ENCODE measurements at regions not wholly inside any gene's neighbourhood (a gene's known extent, or its start where the extent isn't known, plus 50 kb on each side); places are given as distances from the start of the nearest gene placed in this dataset.
"Not testable (repeated sequence)": the region's sequence is repeated elsewhere in the genome, so short reads cannot be mapped to it uniquely, and the experiment has no call there.

DNA sequence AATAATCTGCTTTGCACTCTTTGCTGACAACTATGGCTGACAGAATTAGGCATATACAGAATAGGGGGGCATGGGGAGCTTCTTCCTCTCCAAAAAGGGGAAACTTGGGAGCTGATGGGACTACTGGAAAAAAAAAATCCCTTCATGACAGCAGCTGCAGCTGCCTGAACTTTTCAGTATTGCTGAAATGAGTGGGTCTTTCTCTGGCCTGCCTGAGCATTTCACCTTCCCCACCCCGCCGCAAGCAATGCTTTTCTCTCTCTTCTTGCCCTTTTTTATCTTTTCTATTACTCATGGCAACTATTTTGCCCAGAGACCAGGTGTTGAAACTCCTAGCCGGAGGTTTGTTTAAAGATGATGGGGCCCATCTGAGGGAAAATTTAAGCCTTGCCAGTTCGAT, 244.9 kb downstream of the SEMA3D start:
- Histone ChIP-seq H3K4me3 (ENCODE audit: low read depth in 1 of 3, low read length in 3 of 3) (no peak overlapping the region), H3K27ac (ENCODE audit: low read depth in 1 of 3, low read length in 2 of 3) (no peak overlapping the region), H3K4me1 (ENCODE audit: control insufficient read depth in 3 of 3, insufficient read depth in 2 of 3, low read depth in 1 of 3, low read length in 2 of 3) (no peaks in the 10 kb centered on the region), H3K9me3 (ENCODE audit: control insufficient read depth in 2 of 2, insufficient read depth in 1 of 2, low read depth in 1 of 2, low read length in 1 of 2) (no peaks in the 10 kb centered on the region), H3K36me3 (ENCODE audit: control insufficient read depth in 3 of 3, insufficient read depth in 2 of 3, low read depth in 1 of 3, low read length in 3 of 3) (no peaks in the 10 kb centered on the region), H3K27me3 (ENCODE audit: control insufficient read depth in 3 of 3, insufficient read depth in 3 of 3, low read length in 3 of 3) (no peaks in the 10 kb centered on the region)
- FAIRE-seq (no peak), DNase-seq (no peak)
- WGBS, 3 donors: 68 to 85% (median 81%) methylated on average over 4 of the region's 4 CpGs

DNA sequence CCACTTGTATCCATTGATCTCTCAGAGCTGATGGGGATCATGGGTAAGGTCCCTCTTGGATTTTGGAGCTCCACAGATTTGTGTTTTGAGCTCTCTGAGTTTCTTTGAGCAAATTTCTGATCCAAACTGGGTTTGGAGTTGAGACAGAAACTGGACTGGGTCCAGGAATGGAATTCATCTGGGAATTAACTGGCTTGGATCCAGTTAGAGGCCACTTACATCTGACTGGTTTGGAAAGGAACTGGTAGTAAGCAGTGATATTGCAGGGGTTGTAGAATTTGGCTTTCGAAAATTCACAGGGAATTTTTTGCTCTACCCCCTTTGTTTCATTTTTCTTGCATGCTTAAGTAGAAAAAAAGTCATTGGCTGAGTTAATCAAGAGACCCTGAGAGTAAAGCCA, 245.6 kb downstream of the SEMA3D start:
- FAIRE-seq (no peak), DNase-seq (no peak)
- Histone ChIP-seq H3K4me3 (ENCODE audit: low read depth in 1 of 3, low read length in 3 of 3) (no peak overlapping the region), H3K36me3 (ENCODE audit: control insufficient read depth in 3 of 3, insufficient read depth in 2 of 3, low read depth in 1 of 3, low read length in 3 of 3) (no peaks in the 10 kb centered on the region), H3K9me3 (ENCODE audit: control insufficient read depth in 2 of 2, insufficient read depth in 1 of 2, low read depth in 1 of 2, low read length in 1 of 2) (no peaks in the 10 kb centered on the region), H3K27ac (ENCODE audit: low read depth in 1 of 3, low read length in 2 of 3) (no peak overlapping the region), H3K4me1 (ENCODE audit: control insufficient read depth in 3 of 3, insufficient read depth in 2 of 3, low read depth in 1 of 3, low read length in 2 of 3) (no peaks in the 10 kb centered on the region), H3K27me3 (ENCODE audit: control insufficient read depth in 3 of 3, insufficient read depth in 3 of 3, low read length in 3 of 3) (no peaks in the 10 kb centered on the region)
- WGBS, 3 donors: 66 to 77% (median 70%) methylated on average over 1 of the region's 1 CpG

DNA sequence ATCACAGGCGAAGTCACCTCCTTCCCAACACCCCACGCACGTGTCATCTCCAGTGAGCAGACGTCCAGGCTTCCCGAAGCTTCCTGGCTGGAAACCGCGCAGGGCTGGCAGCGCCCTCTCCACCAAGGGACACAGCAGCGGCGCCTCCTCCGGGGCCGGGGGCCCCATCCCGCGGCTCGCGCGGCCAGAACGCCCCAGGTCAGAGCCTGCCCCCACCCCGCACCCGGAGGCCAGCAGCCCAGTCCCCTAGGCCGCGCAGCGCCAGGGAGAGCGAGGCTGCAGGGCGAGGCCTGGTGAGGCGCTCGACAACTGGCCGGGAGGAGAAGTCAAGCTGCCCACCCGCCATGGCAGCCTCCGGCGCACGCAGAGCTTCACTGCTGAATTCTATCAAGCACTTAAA, 247.0 kb downstream of the SEMA3D start:
- Histone ChIP-seq H3K27me3 (ENCODE audit: control insufficient read depth in 3 of 3, insufficient read depth in 3 of 3, low read length in 3 of 3) (no peaks in the 10 kb centered on the region), H3K4me1 (ENCODE audit: control insufficient read depth in 3 of 3, insufficient read depth in 2 of 3, low read depth in 1 of 3, low read length in 2 of 3) (no peaks in the 10 kb centered on the region), H3K4me3 (ENCODE audit: low read depth in 1 of 3, low read length in 3 of 3) (no peak overlapping the region), H3K9me3 (ENCODE audit: control insufficient read depth in 2 of 2, insufficient read depth in 1 of 2, low read depth in 1 of 2, low read length in 1 of 2) (no peaks in the 10 kb centered on the region), H3K27ac (ENCODE audit: low read depth in 1 of 3, low read length in 2 of 3) (no peak overlapping the region), H3K36me3 (ENCODE audit: control insufficient read depth in 3 of 3, insufficient read depth in 2 of 3, low read depth in 1 of 3, low read length in 3 of 3) (no peaks in the 10 kb centered on the region)
- DNase-seq: no peak
- FAIRE-seq: no peak
- 92 to 97% (median 94%) methylated on average over 32 of the region's 32 CpGs for WGBS, 3 donors

DNA sequence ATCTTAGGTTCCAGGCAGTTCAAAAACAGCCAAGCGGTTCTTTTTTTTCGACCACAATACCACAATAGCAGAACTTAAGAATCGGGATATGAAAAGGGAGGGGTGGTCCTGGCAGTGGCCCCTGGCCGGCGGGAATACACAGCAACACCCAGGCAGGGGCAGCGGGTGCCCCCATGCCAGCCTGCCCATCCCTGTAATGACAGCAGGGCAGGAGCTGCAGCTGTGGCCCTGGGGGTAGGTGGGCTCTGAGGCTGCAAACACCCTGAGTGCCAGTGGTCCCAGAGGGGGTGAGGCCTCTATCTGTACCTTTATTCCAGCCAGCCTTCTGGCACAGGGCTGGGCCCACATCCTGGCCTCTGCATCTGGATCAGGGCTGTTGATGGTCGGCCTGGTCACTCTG, 247.4 kb downstream of the SEMA3D start:
- Histone ChIP-seq H3K36me3 (ENCODE audit: control insufficient read depth in 3 of 3, insufficient read depth in 2 of 3, low read depth in 1 of 3, low read length in 3 of 3) (no peaks in the 10 kb centered on the region), H3K4me3 (ENCODE audit: low read depth in 1 of 3, low read length in 3 of 3) (no peak overlapping the region), H3K27me3 (ENCODE audit: control insufficient read depth in 3 of 3, insufficient read depth in 3 of 3, low read length in 3 of 3) (no peaks in the 10 kb centered on the region), H3K4me1 (ENCODE audit: control insufficient read depth in 3 of 3, insufficient read depth in 2 of 3, low read depth in 1 of 3, low read length in 2 of 3) (no peaks in the 10 kb centered on the region), H3K9me3 (ENCODE audit: control insufficient read depth in 2 of 2, insufficient read depth in 1 of 2, low read depth in 1 of 2, low read length in 1 of 2) (no peaks in the 10 kb centered on the region), H3K27ac (ENCODE audit: low read depth in 1 of 3, low read length in 2 of 3) (no peak overlapping the region)
- 92 to 95% (median 92%) methylated on average over 7 of the region's 7 CpGs for WGBS, 3 donors
- no peak for DNase-seq
- FAIRE-seq: no peak

DNA sequence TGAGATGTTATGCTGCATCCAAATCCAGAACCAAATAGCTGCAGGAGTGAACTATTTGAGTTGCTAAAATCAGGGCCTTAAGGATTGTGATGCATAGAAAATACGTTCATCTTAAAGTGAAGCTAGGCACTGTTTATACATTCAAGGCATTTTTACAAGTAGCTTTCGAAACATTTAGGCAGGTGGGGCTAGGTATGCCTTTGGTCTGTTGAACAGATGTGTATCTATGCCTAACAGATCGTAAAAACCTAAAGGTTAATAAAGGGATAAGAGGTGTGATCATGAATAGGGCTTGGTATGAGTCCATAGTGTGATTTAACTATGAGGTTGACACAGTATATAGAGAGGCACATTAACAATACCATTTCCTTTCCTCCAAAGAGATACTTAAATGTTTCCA, 262.5 kb downstream of the SEMA3D start:
- no peaks in the 10 kb centered on the region for H3K27me3 ChIP-seq (ENCODE audit: control insufficient read depth in 3 of 3, insufficient read depth in 3 of 3, low read length in 3 of 3)
- no peaks in the 10 kb centered on the region for H3K4me1 ChIP-seq (ENCODE audit: control insufficient read depth in 3 of 3, insufficient read depth in 2 of 3, low read depth in 1 of 3, low read length in 2 of 3)
- no peaks in the 10 kb centered on the region for H3K36me3 ChIP-seq (ENCODE audit: control insufficient read depth in 3 of 3, insufficient read depth in 2 of 3, low read depth in 1 of 3, low read length in 3 of 3)
- FAIRE-seq (no peak), DNase-seq (no peak)
- 31 to 62% (median 46%) methylated on average over 3 of the region's 3 CpGs for WGBS, 3 donors
- peaks cover 0 to 10% of the 10 kb centered on the region in 2 donors for H3K9me3 ChIP-seq (ENCODE audit: control insufficient read depth in 2 of 2, insufficient read depth in 1 of 2, low read depth in 1 of 2, low read length in 1 of 2)
- no peak overlapping the region for H3K4me3 ChIP-seq (ENCODE audit: low read depth in 1 of 3, low read length in 3 of 3)
- H3K27ac ChIP-seq (ENCODE audit: low read depth in 1 of 3, low read length in 2 of 3): no peak overlapping the region

DNA sequence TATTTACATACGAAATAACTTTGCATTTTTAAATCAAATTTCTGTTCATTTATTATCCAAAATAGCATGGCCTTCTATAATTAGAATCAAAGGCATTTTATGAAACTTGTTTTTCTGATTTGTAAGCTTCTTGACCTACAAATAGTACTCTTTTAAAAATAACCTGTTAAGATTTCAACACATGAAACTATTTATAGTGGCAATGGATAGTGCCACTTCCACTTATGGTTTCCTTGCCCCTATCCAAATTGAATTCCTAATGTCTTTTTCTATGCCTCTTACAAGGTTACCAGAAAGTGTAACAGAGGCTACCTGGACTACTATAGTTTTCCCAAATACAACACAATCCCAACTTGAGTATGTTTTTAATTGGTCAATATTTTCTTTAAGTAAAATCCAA, 263.5 kb downstream of the SEMA3D start:
- no peaks in the 10 kb centered on the region for H3K36me3 ChIP-seq (ENCODE audit: control insufficient read depth in 3 of 3, insufficient read depth in 2 of 3, low read depth in 1 of 3, low read length in 3 of 3)
- peaks cover 0 to 11% of the 10 kb centered on the region in 2 donors for H3K9me3 ChIP-seq (ENCODE audit: control insufficient read depth in 2 of 2, insufficient read depth in 1 of 2, low read depth in 1 of 2, low read length in 1 of 2)
- H3K27me3 ChIP-seq (ENCODE audit: control insufficient read depth in 3 of 3, insufficient read depth in 3 of 3, low read length in 3 of 3): no peaks in the 10 kb centered on the region
- no peak overlapping the region for H3K4me3 ChIP-seq (ENCODE audit: low read depth in 1 of 3, low read length in 3 of 3)
- FAIRE-seq (no peak), DNase-seq (no peak)
- H3K4me1 ChIP-seq (ENCODE audit: control insufficient read depth in 3 of 3, insufficient read depth in 2 of 3, low read depth in 1 of 3, low read length in 2 of 3): no peaks in the 10 kb centered on the region
- WGBS, 3 donors: 75 to 80% (median 79%) methylated on average over 1 of the region's 1 CpG
- H3K27ac ChIP-seq (ENCODE audit: low read depth in 1 of 3, low read length in 2 of 3): no peak overlapping the region

DNA sequence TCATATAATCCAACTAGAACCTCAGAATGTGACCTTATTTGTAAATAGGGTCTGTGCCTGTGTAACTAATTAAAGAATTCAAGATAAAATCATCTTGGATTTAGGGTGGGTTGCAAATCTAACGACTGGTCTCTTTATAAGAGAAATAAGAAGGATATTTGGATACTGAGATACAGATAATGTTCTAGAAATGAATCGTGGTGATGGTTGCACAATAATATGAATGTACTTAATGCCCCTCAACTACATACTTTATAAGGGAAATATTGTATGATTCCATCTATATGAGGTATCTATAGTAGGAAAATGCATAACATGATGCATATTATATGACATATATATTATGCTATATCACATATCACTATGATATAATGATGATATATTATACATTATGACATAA, 265.7 kb downstream of the SEMA3D start:
- peaks cover 0 to 11% of the 10 kb centered on the region in 2 donors for H3K9me3 ChIP-seq (ENCODE audit: control insufficient read depth in 2 of 2, insufficient read depth in 1 of 2, low read depth in 1 of 2, low read length in 1 of 2)
- H3K4me3 ChIP-seq (ENCODE audit: low read depth in 1 of 3, low read length in 3 of 3): no peak overlapping the region
- no peak overlapping the region for H3K27ac ChIP-seq (ENCODE audit: low read depth in 1 of 3, low read length in 2 of 3)
- WGBS, 3 donors: 75 to 86% (median 85%) methylated on average over 2 of the region's 2 CpGs
- no peaks in the 10 kb centered on the region for H3K4me1 ChIP-seq (ENCODE audit: control insufficient read depth in 3 of 3, insufficient read depth in 2 of 3, low read depth in 1 of 3, low read length in 2 of 3)
- no peak for DNase-seq
- no peaks in the 10 kb centered on the region for H3K36me3 ChIP-seq (ENCODE audit: control insufficient read depth in 3 of 3, insufficient read depth in 2 of 3, low read depth in 1 of 3, low read length in 3 of 3)
- no peaks in the 10 kb centered on the region for H3K27me3 ChIP-seq (ENCODE audit: control insufficient read depth in 3 of 3, insufficient read depth in 3 of 3, low read length in 3 of 3)
- no peak for FAIRE-seq

DNA sequence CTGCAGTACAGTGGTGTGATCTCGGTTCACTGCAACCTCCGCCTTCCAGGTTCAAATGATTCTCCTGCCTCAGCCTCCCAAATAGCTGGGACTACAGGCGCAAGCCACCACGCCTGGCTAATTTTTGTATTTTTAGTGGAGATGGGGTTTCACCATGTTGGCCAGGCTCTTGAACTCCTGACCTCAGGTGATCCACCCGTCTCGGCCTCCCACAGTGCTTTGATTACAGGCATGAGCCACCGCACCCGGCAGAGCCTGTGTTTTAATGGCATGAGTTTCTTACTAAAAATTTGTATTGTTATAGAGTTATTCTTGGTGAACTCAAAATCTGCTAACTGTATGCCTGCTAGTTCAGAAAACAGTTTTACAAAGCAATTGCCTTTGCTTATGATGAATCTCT, 269.9 kb downstream of the SEMA3D start:
- not testable (repeated sequence) for DNase-seq; H3K36me3 ChIP-seq (ENCODE audit: control insufficient read depth in 3 of 3, insufficient read depth in 2 of 3, low read depth in 1 of 3, low read length in 3 of 3); H3K27me3 ChIP-seq (ENCODE audit: control insufficient read depth in 3 of 3, insufficient read depth in 3 of 3, low read length in 3 of 3); H3K27ac ChIP-seq (ENCODE audit: low read depth in 1 of 3, low read length in 2 of 3); H3K4me1 ChIP-seq (ENCODE audit: control insufficient read depth in 3 of 3, insufficient read depth in 2 of 3, low read depth in 1 of 3, low read length in 2 of 3); H3K4me3 ChIP-seq (ENCODE audit: low read depth in 1 of 3, low read length in 3 of 3); FAIRE-seq
- 87 to 96% (median 94%) methylated on average over 8 of the region's 8 CpGs for WGBS, 3 donors
- H3K9me3 ChIP-seq (ENCODE audit: control insufficient read depth in 2 of 2, insufficient read depth in 1 of 2, low read depth in 1 of 2, low read length in 1 of 2): peaks cover 0 to 11% of the 10 kb centered on the region in 2 donors

DNA sequence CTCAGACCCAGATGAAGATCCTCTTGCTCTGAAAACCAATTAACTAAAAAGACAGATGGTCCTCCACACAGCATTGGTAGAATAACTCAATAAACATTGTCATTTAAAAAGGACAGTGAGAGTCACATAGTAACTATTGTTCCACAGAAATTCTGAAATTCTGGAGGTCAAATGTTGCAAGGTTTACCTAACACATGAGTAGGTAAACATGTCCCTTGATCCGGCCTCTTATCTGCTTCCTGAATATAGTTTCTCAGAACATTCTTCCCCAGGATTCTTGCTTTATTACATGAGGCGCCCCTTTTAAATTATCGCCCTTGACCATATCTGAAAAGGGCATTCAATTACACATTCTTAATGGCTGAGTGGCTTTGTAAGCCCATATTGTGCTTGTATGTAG, 270.7 kb downstream of the SEMA3D start:
- Histone ChIP-seq H3K27ac (ENCODE audit: low read depth in 1 of 3, low read length in 2 of 3) (no peak overlapping the region), H3K9me3 (ENCODE audit: control insufficient read depth in 2 of 2, insufficient read depth in 1 of 2, low read depth in 1 of 2, low read length in 1 of 2) (peaks cover 0 to 11% of the 10 kb centered on the region in 2 donors), H3K36me3 (ENCODE audit: control insufficient read depth in 3 of 3, insufficient read depth in 2 of 3, low read depth in 1 of 3, low read length in 3 of 3) (no peaks in the 10 kb centered on the region), H3K4me1 (ENCODE audit: control insufficient read depth in 3 of 3, insufficient read depth in 2 of 3, low read depth in 1 of 3, low read length in 2 of 3) (no peaks in the 10 kb centered on the region), H3K4me3 (ENCODE audit: low read depth in 1 of 3, low read length in 3 of 3) (no peak overlapping the region), H3K27me3 (ENCODE audit: control insufficient read depth in 3 of 3, insufficient read depth in 3 of 3, low read length in 3 of 3) (no peaks in the 10 kb centered on the region)
- peak in 1 of 2 donors; percentile 28 for DNase-seq
- 40 to 71% (median 46%) methylated on average over 3 of the region's 3 CpGs for WGBS, 3 donors
- FAIRE-seq: no peak
